Lower leg skin (tissue), 3 donors: ENCODE measurements at regions not wholly inside any gene's neighbourhood (a gene's known extent, or its start where the extent isn't known, plus 50 kb on each side); places are given as distances from the start of the nearest gene placed in this dataset.
"Not testable (repeated sequence)": the region's sequence is repeated elsewhere in the genome, so short reads cannot be mapped to it uniquely, and the experiment has no call there.

Source experiments
- CTCF ChIP-seq, 3 donors: fragments of 450-650 bp; IDR thresholded peaks; one replicate each; pipeline ENCODE4 v1.5.1; 2016; ENCODE audit warnings: antibody characterized with exemption in 3 of 3, mild to moderate bottlenecking in 3 of 3, moderate library complexity in 2 of 3
- POLR2A ChIP-seq, 2 donors: fragments of 450-650 bp; IDR thresholded peaks; one replicate each; pipeline ENCODE4 v1.6.1; 2016 to 2017; ENCODE audit warnings: antibody characterized with exemption in 2 of 2, mild to moderate bottlenecking in 1 of 2, moderate library complexity in 1 of 2

GRCh38 chr21:10273794-10274338 is 247.5 kb upstream of the TPTE start:
- TF ChIP-seq CTCF, POLR2A (IDR thresholded peaks at IDR 0.05): not testable (repeated sequence)
